GM10266 (cell line): ENCODE measurements at regions not wholly inside any gene's neighbourhood (a gene's known extent, or its start where the extent isn't known, plus 50 kb on each side); places are given as distances from the start of the nearest gene placed in this dataset.
"Not testable (repeated sequence)": the region's sequence is repeated elsewhere in the genome, so short reads cannot be mapped to it uniquely, and the experiment has no call there.

Source experiments
- DNase-seq: peaks from one replicate; pipeline ENCODE4 v3.0.0; 2012; ENCODE audit errors: extremely low spot score
- TF ChIP-seq, protein P1 (sequence below): IDR thresholded peaks from 2 replicates; pipeline ENCODE4 v1.5.1; 2012; ENCODE audit warnings: mild to moderate bottlenecking, low read depth; ENCODE audit not compliant: control insufficient read depth, insufficient read depth; ENCODE audit errors: missing control alignments

DNA sequence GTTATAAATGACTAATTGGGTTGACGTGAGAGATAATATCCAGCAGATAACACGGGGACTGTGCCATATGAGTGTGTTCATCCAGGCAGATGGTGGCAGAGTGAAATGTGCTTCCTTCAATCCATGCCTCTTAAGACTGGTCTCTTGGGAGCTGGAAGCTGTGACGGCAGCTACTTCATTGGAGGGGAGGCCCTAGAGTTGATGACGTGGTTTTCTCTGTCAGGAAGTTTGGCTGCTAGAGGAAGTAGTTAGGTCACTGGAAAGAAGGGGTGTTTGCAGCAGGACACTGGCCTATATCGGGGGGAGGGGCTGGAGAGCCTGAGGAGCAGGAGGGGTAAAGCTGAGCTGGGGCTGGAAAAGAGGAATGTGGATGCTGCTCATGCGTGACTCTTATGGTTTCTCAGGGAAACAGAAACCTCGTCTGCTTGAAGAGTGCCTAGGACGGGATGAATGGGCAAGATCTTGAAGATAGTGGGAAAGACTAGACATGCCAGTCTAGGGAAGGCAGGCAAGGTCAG lies 3051.6 kb downstream of the RPIA start:
- not testable (repeated sequence) for DNase-seq

DNA sequence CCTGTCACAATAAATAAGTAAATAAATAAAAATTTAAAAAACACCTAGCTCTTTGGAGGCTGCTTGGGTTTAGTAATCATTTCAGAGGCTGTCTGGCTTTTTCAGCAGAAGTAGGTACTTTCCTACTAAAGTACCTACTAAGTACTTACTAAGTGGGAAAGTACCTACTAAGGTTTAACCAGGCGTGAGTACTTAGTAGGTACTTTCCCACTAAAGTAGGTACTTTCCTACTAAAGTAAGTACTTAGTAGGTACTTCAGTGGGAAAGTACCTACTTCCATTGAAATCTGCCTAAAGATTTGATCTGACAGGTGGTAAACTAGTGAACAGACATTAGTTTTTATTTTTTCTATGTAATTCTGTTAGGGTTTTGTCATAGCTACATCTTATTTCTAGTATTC lies 3052.4 kb downstream of the RPIA start:
- not testable (repeated sequence) for DNase-seq

DNA sequence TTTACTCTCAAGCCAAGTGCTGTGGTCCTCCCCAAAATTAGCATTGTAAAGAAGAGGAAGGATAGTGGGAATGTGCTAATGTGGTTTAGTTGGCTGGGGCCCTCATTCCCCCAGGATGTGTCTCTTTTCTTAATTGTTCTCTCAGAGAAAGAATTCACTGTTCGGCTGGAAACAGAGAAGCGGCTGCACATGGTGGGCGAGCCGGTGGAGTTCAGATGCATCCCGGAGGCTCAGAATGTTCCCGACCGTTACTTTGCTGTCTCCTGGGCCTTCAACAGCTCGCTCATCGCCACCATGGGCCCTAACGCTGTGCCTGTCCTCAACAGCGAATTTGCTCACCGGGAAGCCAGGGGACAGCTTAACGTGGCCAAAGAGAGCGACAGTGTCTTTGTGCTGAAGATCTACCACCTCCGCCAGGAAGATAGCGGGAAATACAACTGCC lies 3053.2 kb downstream of the RPIA start:
- not testable (repeated sequence) for DNase-seq

DNA sequence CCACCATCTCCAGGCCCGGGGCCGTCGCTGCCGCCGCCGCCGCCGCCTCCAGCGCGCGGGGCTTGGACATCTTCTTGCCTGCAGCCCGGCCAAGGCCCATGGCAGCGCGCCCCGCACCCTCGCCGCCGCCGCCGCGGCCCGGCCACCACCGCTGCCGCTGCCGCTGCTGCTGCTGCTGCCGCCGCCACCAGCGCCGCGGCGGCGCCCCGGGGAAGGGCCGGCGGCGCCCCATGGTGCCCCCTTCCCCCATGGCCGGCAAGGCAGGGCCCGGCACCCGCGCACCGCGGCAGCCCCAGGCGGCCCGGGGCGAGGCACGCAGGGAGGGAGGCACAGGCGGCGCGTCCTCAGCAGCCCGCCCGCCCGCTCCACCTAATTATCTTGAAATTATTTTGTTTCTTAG lies 3057.4 kb downstream of the RPIA start:
- TF ChIP-seq, protein P1, sequence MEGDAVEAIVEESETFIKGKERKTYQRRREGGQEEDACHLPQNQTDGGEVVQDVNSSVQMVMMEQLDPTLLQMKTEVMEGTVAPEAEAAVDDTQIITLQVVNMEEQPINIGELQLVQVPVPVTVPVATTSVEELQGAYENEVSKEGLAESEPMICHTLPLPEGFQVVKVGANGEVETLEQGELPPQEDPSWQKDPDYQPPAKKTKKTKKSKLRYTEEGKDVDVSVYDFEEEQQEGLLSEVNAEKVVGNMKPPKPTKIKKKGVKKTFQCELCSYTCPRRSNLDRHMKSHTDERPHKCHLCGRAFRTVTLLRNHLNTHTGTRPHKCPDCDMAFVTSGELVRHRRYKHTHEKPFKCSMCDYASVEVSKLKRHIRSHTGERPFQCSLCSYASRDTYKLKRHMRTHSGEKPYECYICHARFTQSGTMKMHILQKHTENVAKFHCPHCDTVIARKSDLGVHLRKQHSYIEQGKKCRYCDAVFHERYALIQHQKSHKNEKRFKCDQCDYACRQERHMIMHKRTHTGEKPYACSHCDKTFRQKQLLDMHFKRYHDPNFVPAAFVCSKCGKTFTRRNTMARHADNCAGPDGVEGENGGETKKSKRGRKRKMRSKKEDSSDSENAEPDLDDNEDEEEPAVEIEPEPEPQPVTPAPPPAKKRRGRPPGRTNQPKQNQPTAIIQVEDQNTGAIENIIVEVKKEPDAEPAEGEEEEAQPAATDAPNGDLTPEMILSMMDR, result no peak
- peak; percentile 4 for DNase-seq

DNA sequence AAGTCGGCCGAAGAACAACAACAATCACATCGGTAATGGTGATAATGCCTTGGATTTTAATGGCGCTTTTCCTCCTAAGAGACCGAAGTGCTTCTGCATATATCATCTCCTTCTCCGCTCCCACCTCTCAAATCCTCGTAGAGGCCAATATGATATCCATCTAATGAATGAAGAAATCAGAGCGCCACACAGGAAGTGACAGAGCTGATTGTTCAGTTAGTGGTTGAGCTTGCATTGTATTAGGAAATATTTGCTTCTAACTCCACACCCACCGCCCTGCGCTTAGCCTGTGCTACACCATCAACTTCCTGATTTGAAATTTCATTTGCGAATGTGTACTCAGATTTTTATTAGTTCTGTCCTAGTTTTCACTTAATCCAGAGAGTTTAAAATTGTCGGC lies 3058.2 kb downstream of the RPIA start:
- not testable (repeated sequence) for DNase-seq

DNA sequence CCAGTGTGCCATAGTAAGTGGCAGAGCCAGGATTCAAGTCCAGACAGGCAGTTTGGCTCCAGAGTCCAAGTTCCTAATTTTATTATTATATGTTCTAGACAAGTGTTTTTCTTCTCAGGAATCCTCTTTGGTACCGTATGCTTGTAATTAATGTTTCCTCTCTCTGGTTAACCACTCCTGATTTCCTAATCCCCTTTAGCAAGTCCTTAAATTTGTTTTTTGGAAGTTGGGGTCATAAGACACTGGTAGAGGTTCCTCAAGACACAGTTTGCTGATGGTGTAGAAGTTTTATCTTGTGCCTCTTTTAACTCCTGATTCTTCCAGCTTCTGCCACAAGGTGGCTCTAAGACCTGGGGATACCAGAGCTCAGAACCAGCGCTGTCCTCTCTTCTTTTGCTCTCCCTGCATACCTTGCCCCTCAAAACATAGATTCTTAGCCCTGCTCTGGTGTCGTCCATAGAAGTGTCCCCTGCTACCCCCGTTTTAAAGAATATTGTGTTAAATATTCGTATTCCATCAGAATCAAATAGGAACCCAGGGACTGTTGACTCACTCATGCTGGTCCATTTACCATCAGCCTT lies 3068.0 kb downstream of the RPIA start:
- DNase-seq, result not testable (repeated sequence)

DNA sequence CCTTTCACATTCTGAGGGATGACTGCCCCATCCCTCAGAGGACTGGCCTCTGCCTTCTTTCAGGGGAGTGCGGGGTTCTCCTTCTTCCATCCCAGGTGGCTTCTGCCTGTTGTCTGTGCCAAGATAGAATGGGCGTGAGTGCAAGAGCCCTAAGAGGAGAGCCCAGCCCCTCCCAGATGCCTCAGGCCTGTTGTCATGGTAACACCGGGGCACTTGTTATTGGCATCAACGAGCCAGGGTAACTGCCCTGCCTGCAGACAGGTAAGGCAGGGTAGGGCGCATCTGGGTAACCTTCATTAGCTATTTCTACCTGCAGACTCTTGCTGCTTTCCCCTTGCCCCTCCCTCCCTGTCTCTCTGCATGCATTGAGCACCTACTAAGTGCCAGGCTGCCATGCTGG lies 3069.2 kb downstream of the RPIA start:
- DNase-seq, result not testable (repeated sequence)

DNA sequence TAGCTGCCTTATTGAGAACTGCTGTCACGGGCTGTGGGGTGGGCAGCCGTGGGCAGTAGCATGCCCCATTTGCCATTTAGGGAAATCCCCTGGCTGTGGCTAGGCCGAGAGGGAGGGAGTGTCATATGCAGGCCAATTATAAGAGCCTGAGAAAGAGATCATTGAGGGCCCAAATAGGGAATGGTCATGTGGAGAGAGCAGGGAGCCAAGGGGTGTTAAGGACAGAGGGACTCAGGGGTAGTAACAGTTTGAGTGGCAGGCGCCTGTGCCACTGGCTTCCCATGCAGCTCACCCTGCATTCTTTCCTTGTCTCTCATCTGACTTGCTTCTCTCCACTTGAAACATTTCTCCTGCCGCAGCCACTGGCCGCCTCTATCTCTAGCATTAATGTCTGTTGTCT lies 3070.8 kb downstream of the RPIA start:
- DNase-seq, result not testable (repeated sequence)

DNA sequence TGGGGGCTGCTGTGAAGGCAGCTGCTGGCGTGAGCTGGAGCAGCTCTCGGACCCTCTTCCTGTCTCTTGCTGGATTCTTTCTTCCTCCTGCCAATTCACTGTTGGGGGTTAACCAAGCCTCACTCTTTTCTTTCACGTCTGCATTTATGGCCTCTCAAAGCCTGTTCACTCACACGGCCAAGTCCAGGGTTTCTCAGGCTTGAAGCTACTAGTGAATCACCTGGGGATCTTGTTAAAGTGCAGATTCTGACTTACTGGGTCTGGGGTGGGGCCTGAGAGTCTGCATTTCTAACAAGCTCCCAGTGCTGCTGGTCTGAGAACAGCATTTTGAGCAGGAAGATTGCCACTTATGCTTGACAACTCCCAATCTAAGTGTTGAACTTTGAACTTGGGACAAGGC lies 3072.2 kb downstream of the RPIA start:
- not testable (repeated sequence) for DNase-seq

DNA sequence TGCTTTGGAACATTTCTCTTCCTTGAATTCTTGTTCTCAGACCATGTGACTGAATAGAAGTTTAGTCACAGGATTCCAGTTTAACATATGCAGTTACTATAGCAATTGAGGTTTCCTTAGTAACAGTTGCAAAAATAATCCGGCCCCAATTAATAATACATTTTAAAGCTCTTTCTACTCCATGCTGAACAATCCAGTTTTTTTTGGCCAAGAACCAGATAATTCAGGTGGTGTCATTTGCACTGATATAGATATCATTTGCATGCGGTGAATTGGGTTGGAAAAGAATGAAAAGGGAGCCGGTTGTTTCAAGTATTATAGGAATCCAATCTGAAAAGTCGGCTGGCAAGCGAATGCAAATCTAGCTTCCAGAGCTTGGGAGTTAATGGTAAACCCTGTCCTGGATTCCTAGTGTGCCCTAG lies 3073.1 kb downstream of the RPIA start:
- not testable (repeated sequence) for DNase-seq

DNA sequence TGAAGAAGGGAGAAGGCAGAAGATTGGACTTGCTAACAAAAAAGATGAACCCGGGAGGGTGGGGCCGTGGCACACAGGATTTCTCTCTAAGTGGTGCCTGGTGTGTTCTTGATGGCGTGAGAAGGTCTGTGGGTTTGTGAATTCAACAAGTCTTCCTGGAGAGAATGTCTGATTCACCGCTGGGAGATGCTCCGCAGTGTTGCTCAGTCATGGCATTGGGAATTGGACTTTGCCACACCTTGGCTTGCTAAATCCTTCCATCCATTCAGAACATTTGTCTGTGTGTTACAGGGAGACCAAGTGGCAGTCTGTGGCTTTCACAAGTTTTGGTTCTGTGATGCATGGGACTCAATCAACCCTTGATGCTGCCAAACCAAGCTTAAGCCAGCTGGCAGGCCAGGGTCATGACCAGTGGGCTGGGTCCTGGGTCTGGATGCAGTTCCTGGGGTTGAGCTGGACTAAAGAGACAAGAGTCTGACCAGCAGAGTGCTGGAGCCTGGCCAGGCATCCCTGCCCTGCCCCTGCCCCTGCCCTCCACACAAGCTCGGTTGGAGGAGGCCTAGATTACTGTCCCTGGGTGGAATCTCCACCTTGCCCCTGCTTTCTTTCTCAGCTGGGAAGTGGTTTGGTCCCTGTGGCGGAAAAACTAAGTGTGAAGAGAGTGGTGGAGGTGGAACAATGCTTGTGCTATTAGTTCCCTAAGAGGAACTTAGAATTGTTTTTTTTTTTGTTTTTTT lies 3073.7 kb downstream of the RPIA start:
- not testable (repeated sequence) for DNase-seq

DNA sequence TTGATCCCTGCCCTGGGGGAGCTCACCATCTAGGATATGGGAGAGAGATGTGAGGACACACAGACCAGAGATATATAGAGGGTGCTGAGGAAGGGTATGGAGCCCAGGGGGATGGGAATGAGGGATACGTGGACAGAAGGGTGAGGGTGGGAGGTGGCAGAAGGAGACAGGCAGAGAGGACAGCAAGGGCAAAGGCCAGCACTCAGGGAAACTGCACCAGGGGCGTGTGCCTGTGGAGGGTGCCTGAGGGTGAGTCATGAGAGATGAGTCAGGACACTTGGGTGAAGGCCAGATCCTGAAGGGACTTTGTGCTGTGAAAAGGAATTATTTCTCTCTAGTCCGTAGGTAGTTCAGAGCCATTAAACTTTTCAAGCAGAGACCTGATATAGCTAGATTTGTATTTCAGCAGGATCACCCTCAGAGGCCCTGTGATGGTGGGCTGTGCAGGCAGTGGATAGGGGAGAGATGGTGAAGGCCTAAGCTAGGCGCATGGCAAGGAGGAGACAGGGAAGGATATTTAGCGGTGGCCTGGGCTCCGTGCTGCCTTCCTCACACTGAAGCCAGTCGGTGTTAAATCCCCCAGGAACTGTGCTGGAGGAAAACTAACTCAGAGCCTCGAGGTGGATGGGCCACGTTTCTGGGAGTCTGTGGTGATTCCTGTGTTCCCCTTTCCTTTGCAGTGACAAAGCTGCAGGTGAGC lies 3075.0 kb downstream of the RPIA start:
- DNase-seq, result not testable (repeated sequence)

DNA sequence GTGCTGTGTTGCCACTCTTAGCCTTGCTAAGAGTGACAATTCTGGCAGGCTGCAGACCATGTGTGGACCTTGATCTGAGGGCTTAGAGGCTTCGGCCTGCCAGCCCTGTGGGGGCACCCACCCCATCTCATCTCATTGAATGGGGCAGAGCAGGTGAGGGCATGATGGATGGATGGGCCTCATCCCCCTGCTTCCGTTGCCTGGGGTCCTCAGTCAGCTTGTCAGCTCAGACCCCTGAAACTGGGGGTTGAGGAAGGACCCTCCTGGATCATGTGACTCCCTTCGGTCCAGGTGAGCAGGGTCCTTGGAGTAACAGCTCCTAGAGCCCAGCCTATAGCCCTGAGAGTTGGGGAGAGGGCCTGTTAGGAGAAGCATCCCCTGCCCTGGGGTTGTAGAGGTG lies 3076.8 kb downstream of the RPIA start:
- not testable (repeated sequence) for DNase-seq

DNA sequence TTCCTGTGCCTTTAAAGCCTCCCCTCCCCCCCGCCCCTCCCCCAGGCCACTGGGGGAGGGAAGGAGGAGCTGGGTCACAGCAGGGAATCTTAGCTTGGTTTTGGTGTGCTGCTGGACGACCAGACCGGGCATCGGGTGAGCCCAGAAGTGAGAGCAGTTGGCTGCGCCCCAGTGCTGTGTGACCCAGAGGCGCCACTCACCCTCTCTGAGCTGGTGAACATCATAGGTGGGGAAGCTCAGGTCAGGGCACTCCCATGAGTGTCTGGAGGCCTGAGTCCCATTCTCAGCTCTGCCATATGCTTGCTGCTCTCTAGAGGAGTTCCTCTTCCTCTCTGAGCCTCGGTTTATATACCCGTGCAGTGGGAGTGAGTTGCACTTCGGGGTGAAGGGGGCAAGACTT lies 3077.5 kb downstream of the RPIA start:
- DNase-seq, result not testable (repeated sequence)

DNA sequence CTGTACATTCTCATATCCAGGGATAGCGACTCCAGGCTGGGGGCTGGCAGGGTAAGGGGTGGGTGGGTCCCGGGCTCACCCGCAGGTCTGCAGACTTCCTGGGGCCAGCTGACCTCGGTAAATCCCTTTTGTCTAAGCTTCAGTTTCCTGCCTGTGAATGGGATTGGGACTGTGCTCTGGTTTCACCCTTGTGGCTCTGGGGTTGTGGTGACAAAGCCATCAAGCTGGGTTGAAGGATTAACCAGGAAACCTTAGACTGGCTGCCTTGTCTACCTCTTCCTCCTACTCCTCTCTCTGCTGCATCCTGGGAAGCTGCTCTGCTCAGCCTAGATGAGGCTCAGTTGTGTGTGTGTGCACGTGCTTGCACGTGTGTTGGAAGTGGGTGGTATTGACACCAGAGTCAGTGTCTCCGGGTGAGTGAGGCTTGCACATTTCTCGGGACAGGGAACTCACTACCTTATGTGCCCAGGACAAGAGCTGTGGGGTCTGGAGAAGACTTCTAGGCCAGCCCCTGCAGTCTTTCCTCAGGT lies 3078.6 kb downstream of the RPIA start:
- DNase-seq, result not testable (repeated sequence)

DNA sequence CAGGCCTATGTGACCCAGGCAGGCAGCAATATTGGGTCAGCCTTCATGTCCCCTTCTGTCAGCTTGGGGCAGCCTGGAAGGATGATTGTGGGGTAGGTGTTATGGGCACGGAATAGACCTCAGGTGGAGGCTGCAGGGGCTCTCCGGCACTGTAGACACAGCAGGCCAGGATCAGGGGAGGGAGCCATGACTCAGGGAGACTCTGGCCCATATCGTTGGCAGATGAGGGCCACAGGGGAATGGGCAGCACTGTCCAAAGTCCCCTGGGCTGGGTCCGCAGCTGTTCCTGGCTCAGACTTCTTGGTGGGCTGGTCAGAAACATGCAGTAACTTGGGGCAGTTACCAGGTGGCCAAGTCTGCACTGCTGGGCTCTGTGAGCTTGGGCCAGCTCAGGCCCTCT lies 3080.1 kb downstream of the RPIA start:
- DNase-seq, result not testable (repeated sequence)

DNA sequence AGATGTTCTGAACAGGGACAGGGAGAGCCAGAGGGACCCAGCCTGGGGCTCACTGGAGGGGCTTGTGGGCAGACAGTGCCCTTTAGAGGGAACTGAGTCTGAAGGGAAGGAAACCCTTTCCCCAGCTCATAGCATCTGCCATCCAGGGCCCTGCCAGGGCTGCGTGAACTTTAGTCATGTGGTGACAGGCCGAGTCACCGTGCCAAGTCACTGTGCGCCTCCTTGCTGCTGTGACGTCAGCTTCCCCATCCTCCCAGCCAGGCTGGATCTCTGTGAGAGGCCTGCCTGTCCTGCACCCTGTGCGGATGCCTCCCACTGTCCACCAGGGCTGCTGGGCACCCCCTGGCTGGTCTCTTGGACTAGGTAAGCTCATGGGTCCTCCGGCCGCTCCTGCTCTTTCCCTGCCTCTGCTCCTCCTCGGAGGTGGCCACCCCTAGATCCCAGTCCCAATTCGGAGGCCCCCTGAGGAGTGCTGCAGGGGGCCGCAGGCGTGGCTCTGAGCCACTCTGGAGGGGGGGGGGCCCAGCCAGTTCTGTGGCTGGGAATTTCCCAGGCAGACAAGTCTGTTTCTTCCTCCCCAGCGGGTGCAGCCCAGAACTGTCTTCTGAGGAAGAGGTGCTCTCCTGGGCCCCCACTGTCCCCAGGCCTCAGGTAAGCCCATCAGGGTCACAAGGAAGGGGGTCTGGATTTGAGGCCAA lies 3080.9 kb downstream of the RPIA start:
- not testable (repeated sequence) for DNase-seq

DNA sequence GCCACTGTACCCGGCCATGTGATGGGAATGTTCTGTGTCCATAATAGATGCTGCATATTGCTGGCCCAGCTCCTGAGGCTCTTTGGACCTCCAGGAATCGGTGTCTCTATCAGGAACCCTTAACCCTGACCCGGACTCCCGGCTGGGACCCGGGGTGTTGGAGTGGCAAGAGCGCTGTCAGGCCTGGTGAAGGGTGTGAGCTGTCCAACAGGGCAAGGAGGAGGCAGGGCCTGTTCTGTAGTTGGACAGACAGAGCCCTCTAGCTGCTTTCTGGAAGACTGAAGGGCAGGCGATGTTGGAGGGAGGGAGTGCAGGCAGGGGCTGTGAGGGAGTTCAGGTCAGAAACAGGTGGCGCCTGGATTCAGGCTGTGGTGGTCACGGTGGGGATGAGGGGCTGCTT lies 3082.3 kb downstream of the RPIA start:
- DNase-seq, result not testable (repeated sequence)

DNA sequence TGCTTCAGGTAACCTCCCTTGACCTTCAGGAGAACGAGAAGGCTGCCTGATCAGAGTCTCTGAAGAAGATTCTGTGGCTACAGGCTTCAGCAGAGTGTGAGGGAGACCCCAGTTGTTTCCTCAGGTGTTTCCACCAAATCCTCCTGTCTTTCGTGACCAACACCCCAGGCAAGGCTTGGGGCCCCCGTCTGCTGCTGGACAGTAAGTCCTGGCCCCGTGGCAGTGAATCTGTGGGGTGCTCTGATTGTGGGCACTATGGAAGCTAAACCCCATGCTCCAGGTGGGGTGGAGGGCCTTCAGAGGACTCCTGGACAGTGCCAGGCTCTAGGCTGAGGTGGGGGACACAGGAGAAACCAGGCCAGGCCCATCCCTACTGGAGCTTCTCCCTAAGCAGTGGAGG lies 3083.7 kb downstream of the RPIA start:
- DNase-seq, result not testable (repeated sequence)

DNA sequence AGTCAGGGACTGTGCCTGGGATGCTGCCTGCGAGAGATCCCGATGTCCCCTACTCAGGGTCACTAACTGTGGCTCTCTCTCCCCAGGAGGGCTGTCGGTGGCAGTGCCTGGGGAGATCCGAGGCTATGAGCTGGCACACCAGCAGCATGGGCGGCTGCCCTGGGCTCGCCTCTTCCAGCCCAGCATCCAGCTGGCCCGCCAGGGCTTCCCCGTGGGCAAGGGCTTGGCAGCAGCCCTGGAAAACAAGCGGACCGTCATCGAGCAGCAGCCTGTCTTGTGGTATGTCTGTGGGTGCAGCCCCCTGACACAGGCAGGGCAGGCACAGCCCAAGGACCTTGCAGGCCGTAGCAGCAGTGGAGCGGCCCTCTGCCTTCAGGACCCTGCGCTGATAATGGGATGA lies 3088.9 kb downstream of the RPIA start:
- not testable (repeated sequence) for DNase-seq
